Activated CD8-positive, alpha-beta memory T cell treated with anti-CD3 and anti-CD28 coated beads, Interleukin-2, amount 50 U/mL, for 24 hours (primary cell): ENCODE measurements at regions not wholly inside any gene's neighbourhood (a gene's known extent, or its start where the extent isn't known, plus 50 kb on each side); places are given as distances from the start of the nearest gene placed in this dataset.

ENCODE experiments used
- DNase-seq: peaks from one replicate; pipeline ENCODE4 v3.0.0-alpha.2; 2020; ENCODE audit errors: extremely low read depth

DNA sequence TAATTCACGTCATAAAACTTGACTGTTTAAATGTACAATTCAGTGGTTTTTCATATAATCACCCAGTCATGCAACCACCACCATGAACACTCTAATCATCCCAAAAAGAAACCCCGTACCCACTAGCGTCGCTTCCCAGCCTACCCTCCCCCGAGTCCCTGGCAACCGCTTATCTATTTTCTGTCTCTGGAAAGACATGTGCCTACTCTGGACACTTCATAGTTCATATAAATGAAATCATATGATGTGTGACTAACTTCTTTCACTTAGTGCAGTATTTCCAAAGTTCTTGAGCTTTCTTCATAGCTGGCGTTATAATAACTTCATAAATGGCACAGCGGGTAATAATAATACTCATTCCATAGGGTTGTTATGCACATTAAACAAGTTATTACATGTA is 215.2 kb downstream of the MYLK4 start:
- no peak for DNase-seq

DNA sequence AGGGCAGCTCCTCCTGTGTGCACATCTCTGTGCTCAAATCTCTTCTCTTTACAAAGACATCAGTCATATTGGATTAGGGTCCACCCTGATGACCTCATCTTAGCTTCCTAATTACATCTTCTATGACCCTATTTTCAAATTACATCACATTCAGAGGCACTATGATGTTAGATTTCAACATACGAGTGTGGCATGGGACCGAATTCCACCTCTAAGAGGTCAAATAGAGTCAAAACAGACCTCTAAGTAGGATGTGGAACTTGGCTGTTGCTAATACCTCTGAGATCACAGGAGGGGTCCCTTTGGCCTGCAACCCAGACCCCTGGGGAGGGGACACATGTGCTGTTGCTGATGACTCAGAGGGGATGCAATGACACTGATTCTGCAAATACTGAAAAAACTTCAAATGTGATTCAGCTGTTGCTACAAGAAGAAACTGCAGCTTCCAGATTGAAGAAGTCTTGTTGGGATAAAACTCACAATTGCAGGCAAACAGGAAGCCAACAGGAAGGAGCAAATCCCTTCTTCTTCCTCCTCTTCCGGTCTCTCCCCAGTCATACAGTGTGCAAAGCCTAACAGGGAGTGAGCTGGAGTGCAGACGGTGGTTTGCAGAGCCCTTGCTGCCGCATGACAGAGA is 216.2 kb downstream of the MYLK4 start:
- no peak for DNase-seq

DNA sequence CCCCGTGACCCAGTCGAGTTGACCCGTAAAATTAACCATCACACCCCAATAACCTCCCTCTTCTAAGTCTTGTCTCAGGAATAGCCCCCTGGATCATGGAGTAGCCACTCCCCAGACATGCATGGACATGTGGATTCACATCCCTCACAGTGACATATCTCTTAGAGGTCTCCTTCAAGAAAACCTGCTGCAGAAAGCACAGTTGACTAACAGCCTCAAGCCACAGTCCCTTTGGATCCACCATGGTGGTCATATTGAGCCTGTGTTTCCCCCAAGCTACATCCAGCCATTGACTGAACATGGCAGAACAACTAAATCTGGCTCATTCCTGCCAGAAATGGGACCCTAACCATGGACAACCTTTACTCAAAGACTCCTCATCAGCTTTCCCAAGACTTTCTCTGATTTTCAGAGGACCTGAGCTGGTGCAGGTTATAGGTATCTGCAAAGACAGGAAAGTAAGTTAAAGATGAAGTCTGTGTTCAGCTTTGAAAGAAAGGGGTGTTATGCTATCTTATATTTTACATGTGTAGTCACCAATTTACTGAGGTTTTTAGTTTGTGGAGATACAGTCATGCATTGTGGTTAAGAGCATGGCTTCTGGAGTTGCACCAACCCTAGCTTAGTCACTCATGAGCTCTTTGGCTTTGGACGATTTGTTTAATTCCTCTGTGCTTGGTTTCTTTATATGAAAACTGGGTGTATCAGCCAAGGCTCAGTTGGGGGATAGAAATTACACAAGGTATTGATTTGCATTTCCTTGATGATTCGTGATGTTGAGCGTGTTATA is 219.1 kb downstream of the MYLK4 start:
- DNase-seq = no peak

DNA sequence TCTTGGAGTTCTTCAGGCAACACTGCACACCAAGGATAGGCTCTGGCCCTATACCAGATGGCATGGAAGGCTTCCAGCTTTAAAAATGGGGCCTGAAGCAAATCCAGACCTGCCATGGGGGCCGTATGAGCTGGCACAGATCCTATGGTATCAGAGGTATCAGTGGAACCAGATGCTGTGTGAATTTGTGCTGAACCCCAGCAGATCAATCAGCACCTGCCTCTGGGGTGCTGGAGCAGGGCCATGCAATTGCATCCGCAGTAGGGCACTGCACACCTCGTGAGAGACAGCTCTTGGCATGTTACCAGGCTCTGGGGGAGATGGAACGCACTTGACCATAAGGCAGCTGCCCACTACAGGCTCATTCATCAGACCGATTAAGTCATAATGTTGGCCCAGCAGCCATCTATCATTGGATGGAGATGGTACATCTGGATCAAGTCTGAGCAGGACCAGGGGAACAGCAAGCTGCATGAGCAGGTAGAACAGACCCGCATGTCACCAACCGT is 221.5 kb downstream of the MYLK4 start:
- no peak for DNase-seq

DNA sequence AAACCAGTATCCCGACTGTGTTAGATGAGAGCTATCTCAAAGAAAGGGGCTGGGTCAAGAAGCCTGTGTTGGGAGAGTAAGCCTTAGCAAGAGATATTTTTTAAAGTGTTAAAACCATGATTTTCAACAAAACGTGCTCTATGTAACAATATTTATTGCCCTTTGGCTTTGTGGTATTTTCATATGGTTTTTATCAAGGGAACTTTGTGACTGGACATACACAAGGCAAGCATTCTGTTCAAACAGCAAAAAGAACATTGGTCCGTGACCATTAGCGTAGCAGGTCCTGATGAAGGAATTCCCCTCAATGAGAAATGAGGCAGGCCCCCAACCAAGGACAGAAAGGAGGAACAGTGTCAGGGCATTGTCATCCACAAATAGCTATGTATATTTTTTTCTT is 222.6 kb downstream of the MYLK4 start:
- DNase-seq = no peak

DNA sequence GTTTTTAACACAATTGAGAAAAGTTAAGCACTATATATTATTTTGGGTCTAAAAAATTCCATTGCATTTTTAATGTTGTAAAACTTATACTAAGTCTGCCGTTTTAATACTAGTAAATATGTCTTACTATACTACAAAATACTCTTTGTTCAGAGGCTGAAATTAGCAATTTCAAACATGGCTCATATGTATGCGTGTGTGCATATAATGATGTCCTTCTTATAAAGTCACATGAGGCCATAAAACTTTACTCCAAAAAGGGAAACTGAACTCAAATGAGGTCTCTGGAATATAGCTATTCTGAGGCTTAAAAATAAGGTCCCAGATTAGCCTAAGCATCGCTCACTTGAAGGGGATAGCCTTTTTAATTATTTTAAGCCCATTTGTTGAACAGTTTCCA is 224.0 kb downstream of the MYLK4 start:
- no peak for DNase-seq

DNA sequence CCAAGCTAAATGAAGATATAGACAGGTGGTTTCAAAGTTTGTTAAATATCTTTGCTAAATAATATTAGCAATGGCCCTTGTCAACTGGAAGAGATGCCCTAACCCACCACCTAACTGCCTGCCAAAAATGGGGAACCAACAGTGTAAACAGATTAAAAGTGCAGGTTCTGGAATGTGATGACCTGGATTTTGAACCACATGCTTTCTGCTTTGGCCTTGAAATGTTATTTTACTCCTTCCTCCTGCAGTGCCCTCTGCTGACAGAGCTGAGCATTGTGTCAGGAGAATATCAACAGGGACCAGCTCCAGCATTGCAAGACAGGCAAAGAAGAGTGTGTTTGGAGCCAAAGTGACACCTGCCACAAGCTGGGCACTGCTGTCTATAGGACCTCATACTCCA is 226.6 kb downstream of the MYLK4 start:
- DNase-seq = no peak

DNA sequence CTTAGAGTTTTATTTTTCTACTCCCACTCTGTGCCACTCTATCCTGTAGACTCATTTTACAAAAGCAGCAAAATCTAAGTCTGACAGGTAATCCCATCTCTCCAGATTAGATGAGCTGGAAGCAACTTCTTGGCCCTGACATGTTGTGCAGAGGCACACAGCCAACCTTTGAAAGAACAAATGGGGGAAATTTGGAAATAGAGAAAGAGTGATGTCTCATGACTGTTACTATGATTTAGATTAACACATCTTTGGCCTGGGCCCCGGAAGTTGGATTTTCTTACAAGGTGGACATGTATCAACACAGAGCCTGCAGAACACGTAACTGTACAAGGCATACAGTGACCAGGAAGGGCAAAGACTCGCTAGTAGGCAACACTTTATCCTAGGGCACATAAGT is 227.7 kb downstream of the MYLK4 start:
- no peak for DNase-seq

DNA sequence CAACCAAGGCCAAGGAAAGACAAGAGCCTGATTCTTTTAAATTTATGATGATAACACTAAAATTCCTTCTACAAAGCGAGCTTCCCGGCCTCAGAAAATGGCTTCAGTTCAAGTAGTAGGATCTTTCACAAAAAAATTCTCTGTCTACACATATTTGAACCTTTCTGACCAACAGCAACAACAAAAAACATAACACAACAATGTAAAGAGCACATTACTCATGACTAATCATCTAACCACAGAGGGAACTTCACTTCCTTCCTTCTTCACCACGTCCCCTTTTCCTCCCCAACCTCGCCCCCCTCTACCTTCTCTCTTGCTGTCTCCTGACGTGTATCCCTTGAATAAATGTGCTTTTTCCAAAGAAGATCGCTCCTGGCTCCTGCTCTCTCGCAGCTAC is 228.2 kb downstream of the MYLK4 start:
- no peak for DNase-seq

DNA sequence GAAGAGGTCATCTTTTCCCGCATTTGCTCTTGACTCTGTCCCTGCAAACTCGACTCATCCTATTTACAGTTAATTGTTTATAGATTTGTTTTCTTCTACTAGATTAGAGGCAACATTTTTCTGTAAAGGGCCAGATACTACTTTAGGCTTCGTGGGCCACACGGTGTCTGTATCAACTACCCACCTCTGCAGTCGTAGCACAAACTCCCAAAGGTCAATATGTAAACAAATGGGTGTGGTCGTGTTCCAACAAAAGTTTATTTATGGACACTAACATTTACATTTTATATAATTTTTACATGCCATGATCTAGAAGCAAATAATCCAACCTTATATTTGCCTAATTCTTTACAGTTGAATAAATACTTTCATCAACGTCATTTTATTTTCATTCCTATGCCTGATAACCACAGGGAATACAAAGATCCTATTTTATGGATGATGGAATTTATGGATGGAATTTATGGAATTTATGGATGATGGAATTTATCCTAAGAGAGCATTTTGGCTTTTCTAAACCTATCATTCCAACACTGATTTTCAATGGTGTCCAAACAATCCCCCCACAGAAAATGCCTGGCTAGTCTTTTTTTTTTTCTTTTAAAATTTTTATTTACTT is 232.8 kb downstream of the MYLK4 start:
- no peak for DNase-seq

DNA sequence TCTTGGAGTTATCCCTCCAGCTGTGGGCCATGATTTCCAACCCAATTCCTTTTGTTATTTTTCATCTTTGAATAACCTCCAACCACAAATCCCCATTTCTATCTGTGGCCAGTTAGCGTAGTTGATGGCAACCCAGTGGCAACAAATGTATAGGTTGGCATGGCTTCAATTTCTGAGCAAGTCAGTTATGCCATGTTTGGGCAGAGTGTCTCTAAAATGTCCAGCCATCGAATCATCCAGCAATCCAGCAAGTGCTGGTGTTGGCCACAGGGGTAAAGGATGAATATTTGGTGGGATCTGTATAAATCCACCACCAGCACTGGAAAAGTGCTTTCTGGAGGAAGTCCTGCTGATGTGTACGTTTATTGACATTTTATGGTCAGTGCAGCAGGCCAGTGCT is 233.3 kb downstream of the MYLK4 start:
- no peak for DNase-seq

DNA sequence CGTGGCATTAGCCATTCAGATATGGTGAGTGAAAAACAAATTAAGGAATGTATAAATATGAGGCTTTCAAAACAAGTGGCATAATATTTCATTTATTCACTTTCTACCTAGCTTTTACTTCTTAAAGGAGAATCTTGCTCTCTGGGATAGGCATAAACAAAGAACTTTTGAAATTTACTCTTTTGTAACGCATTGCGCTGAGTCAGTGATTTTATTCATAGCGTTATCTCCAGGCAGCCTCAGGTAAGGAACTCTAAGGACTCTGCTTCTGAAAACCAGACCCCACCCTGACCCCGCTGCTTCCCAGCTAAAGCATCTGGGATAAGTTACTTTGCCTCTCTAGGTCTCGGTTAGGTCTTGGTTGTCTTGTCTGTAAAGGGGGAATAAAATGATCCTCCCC is 234.7 kb downstream of the MYLK4 start:
- DNase-seq = no peak

DNA sequence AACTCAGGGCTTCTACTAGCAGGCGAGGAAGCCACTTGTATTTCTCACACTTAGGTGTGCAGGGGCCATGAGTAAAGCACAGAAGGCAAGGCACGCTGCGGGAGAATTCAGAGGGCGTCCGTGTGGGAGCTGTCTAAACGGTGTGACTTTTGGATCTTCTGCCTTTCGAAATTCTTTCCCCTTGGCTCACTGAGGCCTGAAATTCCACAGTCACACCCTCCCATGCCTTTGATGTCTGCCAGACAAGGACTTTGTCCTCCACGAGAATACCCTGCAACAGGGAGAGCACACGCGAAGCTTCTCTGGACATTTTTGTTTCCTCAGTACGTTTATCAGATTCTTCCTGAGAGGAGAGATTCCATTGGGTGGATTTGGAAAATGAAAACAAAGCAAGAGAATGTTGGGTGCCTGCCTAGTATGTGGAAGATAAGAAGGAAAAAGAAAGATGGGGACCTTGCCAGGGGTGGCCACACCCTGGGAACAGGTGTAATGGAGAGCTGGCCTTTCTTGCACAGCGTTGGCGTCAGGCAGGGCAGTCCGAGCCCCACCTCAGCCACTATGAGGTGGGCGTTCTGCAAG is 235.7 kb downstream of the MYLK4 start:
- DNase-seq = no peak

DNA sequence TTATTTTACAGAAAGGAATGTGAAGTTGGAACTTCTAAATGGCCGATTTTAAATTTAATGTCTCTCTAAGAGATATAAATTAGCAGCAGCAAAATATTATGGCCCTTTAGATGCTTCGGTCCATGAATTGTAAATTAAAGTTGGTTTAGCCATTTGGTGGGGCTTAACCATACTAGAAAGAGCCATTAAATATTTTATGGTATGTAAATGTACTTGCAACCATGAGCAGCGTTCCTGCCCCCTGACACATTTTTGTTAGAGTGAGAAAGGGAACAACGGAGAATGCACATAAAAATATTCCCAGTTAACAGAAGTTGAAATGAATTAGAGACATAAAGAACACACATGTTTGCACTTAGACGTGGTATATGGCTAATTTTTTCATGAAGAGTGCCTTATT is 237.9 kb downstream of the MYLK4 start:
- DNase-seq = no peak

DNA sequence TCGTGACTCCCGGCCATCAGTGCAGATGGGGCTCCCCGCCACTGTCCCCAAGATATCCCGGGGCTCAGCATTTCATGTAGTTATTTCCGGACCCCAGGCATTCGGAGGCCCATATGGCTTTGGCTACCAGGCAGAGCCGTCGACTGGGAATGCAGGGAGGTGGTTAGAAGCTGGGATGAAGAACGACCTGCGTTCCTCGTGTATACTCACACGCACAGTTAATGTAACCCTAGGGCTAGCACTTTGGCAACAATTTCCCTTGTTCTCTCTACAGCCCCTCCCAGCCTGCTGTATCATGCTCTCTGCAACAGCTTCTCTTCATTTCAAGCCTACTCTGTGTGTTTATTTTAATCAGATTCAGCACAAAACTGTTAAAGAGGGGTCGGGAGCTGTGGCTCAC is 240.4 kb downstream of the MYLK4 start:
- DNase-seq = no peak

DNA sequence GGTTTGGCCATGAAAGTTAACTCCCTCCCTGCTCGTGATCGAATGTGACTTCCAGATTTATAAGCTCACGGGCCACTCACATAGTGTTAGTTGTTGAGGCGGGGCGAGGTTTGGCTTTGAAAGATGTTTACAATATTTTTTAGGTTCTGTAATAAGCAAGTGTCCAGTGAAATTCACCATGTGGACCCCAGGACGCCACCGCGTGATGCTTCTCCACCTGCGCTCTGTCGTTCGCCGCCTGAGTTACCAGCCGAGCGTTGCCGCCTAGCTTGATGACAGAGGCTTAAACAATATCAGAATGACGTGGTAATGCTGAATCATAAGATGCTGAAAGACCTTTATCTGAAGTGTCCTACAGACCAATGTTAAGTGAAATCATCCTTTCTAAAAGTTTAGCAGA is 241.0 kb downstream of the MYLK4 start:
- DNase-seq = no peak

DNA sequence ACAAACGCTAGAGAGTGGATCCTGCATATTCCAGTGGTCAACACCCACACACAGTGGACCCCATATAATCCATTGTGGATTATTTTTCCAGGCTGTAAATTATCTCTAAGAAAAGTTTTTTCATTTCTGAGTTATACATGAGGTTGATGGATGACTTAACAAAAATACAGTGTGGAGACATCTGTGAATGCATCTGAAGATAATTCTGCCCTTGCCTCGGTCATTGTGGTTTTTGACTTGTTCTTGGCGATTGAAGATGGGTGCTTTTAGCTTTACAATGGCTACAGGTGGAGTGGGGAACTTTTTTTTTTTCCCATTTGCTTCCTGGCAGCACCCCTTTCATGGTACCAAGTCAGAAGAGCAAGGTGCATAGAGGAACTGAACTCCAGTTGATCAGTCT is 242.7 kb downstream of the MYLK4 start:
- no peak for DNase-seq

DNA sequence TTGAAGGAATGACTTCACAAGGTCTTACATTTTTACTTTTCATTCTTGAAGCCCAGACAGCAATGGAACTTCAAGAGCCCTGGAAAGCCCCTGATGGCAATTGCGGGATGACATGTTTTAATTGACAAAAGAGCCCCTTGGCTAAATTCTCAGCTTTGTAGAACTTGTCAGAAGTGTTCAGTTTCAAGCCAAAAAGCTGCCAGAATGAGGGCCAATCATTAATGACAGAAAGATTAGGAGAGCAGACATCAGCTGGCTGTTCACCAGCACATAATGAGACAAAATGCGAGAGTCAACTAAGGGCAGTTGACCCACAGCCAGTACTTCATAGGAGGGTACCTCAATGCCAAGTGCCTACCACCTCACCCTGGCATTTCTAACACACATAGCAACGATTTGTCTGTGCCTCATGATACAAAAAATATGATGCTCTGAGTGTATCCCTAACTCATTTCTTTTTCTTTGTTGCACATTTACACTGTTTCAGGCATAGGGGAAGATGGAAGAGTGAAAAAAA is 243.1 kb downstream of the MYLK4 start:
- no peak for DNase-seq

DNA sequence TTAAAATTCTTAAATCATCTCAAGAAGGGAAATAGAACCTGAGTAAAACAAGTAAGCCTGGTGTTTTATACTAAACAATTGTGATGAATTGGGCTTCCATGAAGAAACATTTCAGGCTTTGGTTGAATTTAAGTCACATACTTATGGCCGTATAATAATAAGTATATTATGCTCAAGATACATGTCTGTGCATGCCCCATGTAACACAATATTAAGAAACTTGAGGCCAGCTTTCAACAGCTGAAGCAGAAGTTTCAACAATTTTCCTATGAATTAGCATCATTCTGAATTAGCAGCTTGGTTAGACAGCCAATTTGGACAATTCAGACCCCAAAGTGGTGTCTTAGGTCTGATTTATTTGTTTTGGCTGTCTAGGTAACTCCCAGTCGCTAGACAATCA is 243.7 kb downstream of the MYLK4 start:
- no peak for DNase-seq

DNA sequence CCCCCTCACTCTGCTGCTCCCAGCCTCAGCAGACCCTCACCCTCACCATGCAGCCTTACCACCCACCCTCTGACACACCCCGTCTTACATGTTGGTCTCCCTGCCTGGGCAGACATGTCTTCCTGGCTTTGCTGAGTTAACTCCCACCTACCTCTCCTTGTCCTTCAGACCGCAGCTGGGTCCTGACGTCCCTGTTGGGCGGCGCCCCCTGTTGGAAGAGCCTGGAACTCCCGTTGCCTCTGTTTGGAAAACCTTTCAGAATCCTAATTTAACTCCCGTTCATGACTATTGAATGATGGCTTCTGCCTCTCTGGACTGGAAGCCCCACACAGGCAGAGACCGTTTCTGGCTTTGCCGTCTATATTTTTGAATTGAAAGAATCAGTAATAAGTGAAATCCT is 245.1 kb downstream of the MYLK4 start:
- DNase-seq = no peak

DNA sequence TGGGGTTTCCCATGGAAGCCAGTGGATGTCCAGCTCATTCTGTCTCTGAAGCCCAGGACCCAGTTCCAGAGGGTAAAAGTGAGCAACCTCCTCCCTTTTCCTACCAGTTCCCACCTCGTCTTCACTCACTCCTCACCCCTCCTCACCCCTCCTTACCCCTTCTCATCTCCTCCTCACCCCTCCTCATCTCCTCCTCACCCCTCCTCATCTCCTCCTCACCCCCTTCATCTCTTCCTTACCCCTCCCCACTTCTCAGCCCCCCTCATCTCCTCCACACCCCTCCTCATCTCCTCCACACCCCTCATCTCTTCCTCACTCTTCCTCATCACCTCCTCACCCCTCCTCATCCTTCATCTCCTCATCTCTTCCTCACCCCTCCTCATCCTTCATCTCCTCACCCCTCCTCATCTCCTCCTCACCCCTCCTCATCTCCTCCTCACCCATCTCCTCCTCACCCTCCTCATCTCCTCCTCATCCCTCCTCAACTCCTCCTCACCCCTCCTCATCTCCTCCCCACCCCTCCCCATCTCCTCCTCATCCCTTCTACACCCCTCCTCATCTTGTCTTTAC is 246.1 kb downstream of the MYLK4 start:
- no peak for DNase-seq

DNA sequence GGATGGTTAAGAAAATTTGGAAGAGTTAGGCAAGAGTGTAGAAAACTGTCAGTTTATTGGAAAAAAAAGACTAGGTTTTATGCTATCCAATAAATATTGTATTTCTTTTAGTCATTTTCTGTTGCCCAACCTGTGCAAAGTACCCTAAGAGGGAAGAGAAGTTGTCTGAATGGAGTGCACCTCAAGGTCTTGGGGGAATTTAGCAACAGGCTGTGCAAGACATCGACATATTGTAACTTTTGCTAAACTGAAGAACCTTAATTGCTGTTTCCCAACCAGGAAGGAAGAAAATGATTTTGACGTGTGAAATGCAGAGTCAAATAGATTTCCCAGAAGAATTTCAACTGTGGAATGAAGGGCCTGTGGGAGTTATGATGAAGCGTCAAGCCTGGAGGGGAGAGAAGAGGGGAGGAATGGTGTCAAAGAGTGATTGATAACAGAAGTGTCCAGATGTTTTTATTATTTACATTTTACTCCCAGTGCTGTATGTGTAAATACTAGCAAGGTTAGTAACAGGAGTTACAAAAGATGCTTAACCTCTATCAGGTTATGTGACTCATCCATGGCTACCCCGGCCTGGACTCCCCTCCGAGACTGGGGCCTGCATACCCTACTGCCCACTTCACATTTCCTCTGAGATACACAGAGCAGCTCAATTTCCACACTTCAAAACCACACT is 246.8 kb downstream of the MYLK4 start:
- DNase-seq = no peak
